Embryonic facial prominence (tissue), 1 donor: ENCODE measurements at regions not wholly inside any gene's neighbourhood (a gene's known extent, or its start where the extent isn't known, plus 50 kb on each side); places are given as distances from the start of the nearest gene placed in this dataset.

ENCODE experiments used
- DNase-seq: peaks from one replicate; pipeline ENCODE4 v3.0.0-alpha.2; 2016; ENCODE audit errors: extremely low spot score

GRCh38 chr14:36083317-36083716, 93.2 kb downstream of the PTCSC3 start:
- no peak for DNase-seq

- DNase-seq, result no peak
Observed at GRCh38 chr14:36078080-36078479, 98.4 kb downstream of the PTCSC3 start.

- DNase-seq, result no peak
Observed at GRCh38 chr14:36076197-36076596, 100.3 kb downstream of the PTCSC3 start.

- no peak for DNase-seq
Observed at GRCh38 chr14:36075203-36075602, 101.3 kb downstream of the PTCSC3 start.

- no peak for DNase-seq
Observed at GRCh38 chr14:36070720-36071043, 105.8 kb downstream of the PTCSC3 start.

GRCh38 chr14:36070031-36070719, 106.3 kb downstream of the PTCSC3 start:
- no peak for DNase-seq

- no peak for DNase-seq
Observed at GRCh38 chr14:36069535-36069900, 107.0 kb downstream of the PTCSC3 start.

GRCh38 chr14:36068777-36069534, 107.6 kb downstream of the PTCSC3 start:
- no peak for DNase-seq

- DNase-seq, result no peak
Observed at GRCh38 chr14:36067428-36068187, 108.9 kb downstream of the PTCSC3 start.

- DNase-seq, result no peak
Observed at GRCh38 chr14:36066636-36067035, 109.9 kb downstream of the PTCSC3 start.

- no peak for DNase-seq
Observed at GRCh38 chr14:36065831-36066230, 110.7 kb downstream of the PTCSC3 start.

GRCh38 chr14:36059531-36059930, 117.0 kb downstream of the PTCSC3 start:
- DNase-seq, result no peak

- DNase-seq, result no peak
Observed at GRCh38 chr14:36057452-36058116, 118.9 kb downstream of the PTCSC3 start.

GRCh38 chr14:36056845-36057244, 119.7 kb downstream of the PTCSC3 start:
- DNase-seq, result no peak

- DNase-seq, result no peak
Observed at GRCh38 chr14:36055681-36056225, 120.8 kb downstream of the PTCSC3 start.

GRCh38 chr14:36055052-36055378, 121.5 kb downstream of the PTCSC3 start:
- no peak for DNase-seq

- DNase-seq, result no peak
Observed at GRCh38 chr14:36054353-36055051, 122.0 kb downstream of the PTCSC3 start.

- DNase-seq, result no peak
Observed at GRCh38 chr14:36052681-36053080, 123.8 kb downstream of the PTCSC3 start.

GRCh38 chr14:36052063-36052462, 124.5 kb downstream of the PTCSC3 start:
- DNase-seq, result no peak

GRCh38 chr14:36048667-36049066, 127.9 kb downstream of the PTCSC3 start:
- DNase-seq, result no peak

- DNase-seq, result no peak
Observed at GRCh38 chr14:36047912-36048311, 128.6 kb downstream of the PTCSC3 start.

- DNase-seq, result no peak
Observed at GRCh38 chr14:36035675-36036074, 140.8 kb downstream of the PTCSC3 start.
